H1 (cell line): ENCODE measurements at regions not wholly inside any gene's neighbourhood (a gene's known extent, or its start where the extent isn't known, plus 50 kb on each side); places are given as distances from the start of the nearest gene placed in this dataset.

ENCODE experiments used
- EP300 ChIP-seq, 2 experiments: IDR thresholded peaks; 1 replicate in 1 of 2; 2 replicates in 1 of 2; pipeline ENCODE4 v1.6.1; 2011 to 2012; ENCODE audit warnings: low read depth in 2 of 2, low read length in 2 of 2, mild to moderate bottlenecking in 2 of 2, borderline replicate concordance in 1 of 2, inconsistent platforms in 1 of 2, moderate library complexity in 1 of 2
- HDAC2 ChIP-seq, 2 experiments: fragments of 300-600 bp in 1 of 2; sonication (generic) in 1 of 2; IDR thresholded peaks; 2 replicates each; pipeline ENCODE4 v1.6.1; 2011 to 2012; ENCODE audit warnings: low read depth in 2 of 2, low read length in 2 of 2, mild to moderate bottlenecking in 2 of 2, moderate library complexity in 2 of 2, borderline replicate concordance in 1 of 2, inconsistent platforms in 1 of 2

GRCh38 chr13:84029396-84029795 is 147.1 kb upstream of the SLITRK1 start (continued):
- no peak for TF ChIP-seq HDAC2 (IDR thresholded peaks at IDR 0.05; ENCODE audit: borderline replicate concordance in 1 of 2, low read depth in 2 of 2, low read length in 2 of 2)
- no peak for TF ChIP-seq EP300 (IDR thresholded peaks at IDR 0.05; ENCODE audit: borderline replicate concordance in 1 of 2, low read depth in 2 of 2, low read length in 2 of 2)
